IPS-20b (cell line): ENCODE measurements at regions not wholly inside any gene's neighbourhood (a gene's known extent, or its start where the extent isn't known, plus 50 kb on each side); places are given as distances from the start of the nearest gene placed in this dataset.
"Not testable (repeated sequence)": the region's sequence is repeated elsewhere in the genome, so short reads cannot be mapped to it uniquely, and the experiment has no call there.

Experiments used
- H3K27ac ChIP-seq: one replicate; pipeline ENCODE4 v1.5.1; 2013; ENCODE audit warnings: low read length
- H3K27me3 ChIP-seq: 2 replicates; pipeline ENCODE4 v1.6.1; 2013; ENCODE audit warnings: mild to moderate bottlenecking, low read length, inconsistent platforms; ENCODE audit not compliant: insufficient read depth
- H3K36me3 ChIP-seq: 2 replicates; pipeline ENCODE4 v1.6.1; 2013; ENCODE audit warnings: low read depth, mild to moderate bottlenecking, inconsistent platforms, low read length, moderate library complexity; ENCODE audit not compliant: insufficient read depth
- H3K4me1 ChIP-seq: 2 replicates; pipeline ENCODE4 v1.6.1; 2013; ENCODE audit warnings: mild to moderate bottlenecking, control low read depth, inconsistent platforms, low read length, moderate library complexity; ENCODE audit not compliant: insufficient read depth
- H3K4me3 ChIP-seq: 2 replicates; pipeline ENCODE4 v1.5.1; 2013; ENCODE audit warnings: mild to moderate bottlenecking, low read length, inconsistent platforms
- H3K9ac ChIP-seq: 2 replicates; pipeline ENCODE4 v1.6.1; 2013; ENCODE audit warnings: low read depth, mild to moderate bottlenecking, inconsistent platforms, low read length, moderate library complexity
- H3K9me3 ChIP-seq: 2 replicates; pipeline ENCODE4 v1.6.1; 2013; ENCODE audit warnings: mild to moderate bottlenecking, low read depth, low read length, inconsistent platforms; ENCODE audit not compliant: insufficient read depth

DNA sequence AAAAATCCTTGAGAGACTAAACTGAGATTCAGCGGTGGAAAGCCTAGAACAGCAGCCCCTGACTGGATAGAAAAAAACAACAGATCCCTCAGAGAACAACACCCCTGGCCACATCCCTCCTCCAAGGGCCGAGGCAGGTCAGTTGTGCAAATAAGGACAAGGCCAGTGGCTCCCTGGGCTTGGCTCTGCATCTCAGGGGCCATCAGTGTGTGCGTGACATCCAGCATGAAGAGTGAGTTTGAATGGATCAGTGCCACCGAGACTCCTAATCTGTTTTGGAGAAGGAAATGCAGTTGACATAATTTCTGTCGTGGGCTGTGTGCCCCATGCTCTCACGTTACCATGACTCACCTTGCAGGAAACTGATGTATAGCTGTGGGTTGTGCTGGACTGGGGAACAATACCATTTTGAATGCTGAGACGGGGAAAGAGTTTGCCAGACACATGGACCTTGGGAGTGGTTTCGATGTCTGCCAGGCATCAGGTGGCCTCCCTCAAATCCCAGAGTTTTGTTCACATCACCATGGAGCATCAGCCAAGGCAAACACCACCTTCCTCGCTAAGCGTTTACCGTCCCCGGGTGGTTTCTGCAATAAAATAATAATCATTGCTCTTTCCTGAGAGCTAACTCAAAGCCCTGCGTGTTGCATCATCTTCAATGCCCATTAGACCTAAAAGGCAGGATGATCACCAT lies 153.2 kb upstream of the FZD8 start:
- no peaks in the 10 kb centered on the region for H3K4me1 ChIP-seq
- H3K36me3 ChIP-seq: no peaks in the 10 kb centered on the region
- no peak overlapping the region for H3K4me3 ChIP-seq
- H3K27me3 ChIP-seq: no peaks in the 10 kb centered on the region
- no peak overlapping the region for H3K9ac ChIP-seq
- no peaks in the 10 kb centered on the region for H3K9me3 ChIP-seq
- no peak overlapping the region for H3K27ac ChIP-seq

DNA sequence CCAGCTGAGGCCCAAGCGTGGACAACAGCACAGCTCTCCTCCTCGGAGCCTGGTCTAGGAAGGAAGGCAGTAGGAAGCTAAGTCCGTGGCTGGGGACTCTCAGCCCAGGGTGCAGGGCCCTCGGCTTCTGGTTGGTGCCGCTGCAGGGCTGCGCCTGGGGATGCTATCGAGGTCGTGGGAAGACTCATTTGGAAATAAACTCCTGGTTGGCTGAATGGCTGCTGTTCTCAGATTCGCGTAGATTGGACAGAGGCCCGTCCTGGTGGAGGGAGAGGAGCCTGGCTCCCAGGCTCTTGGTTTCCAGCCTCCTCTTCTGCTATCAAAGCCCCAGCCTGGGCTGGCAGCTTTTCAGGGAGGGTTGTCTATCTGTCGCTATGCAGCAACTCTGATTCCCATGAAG lies 152.6 kb upstream of the FZD8 start:
- H3K27me3 ChIP-seq: no peaks in the 10 kb centered on the region
- H3K27ac ChIP-seq: no peak overlapping the region
- no peak overlapping the region for H3K9ac ChIP-seq
- H3K4me3 ChIP-seq: no peak overlapping the region
- no peaks in the 10 kb centered on the region for H3K36me3 ChIP-seq
- H3K4me1 ChIP-seq: no peaks in the 10 kb centered on the region
- no peaks in the 10 kb centered on the region for H3K9me3 ChIP-seq

DNA sequence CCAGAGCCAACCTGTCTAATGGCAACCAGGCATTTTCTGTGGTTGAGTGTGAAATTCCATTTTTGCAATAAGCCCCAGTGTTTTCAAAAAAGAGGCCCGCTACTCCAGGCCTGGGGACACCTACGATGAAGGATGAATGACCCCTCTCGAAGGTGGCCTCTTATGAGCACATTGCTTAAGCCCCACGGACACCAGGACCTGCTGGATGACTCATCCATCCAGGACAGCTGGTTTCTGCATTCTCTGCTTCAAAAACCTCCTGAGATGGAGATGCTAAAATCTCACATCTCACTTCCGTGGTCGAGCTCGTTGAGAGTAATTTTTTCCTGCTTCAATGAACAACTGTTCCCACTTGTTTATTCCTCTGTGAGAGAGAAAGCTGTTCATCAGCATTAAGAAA lies 150.2 kb upstream of the FZD8 start:
- Histone ChIP-seq H3K36me3 (no peaks in the 10 kb centered on the region), H3K27ac (no peak overlapping the region), H3K4me1 (no peaks in the 10 kb centered on the region), H3K9ac (no peak overlapping the region), H3K4me3 (no peak overlapping the region), H3K9me3 (peaks cover 12% of the 10 kb centered on the region), H3K27me3 (no peaks in the 10 kb centered on the region)

DNA sequence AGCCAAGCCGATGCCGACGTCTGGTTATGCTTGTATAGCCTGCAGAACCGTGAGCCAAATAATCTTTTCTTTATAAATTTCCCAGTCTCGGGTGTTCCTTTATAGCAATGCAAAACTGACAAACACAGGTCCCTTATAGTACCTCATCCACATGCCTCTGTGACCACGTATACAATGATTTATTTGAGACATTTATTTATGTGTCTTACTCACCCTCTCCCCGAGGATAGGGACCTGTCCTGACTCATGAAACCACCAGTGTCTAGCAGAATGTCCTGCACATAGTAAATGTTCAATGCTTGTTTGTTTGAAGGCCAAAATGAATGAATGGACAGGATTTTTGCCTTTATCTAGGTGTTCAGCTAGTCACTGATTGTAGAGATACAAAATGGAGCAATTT lies 147.9 kb upstream of the FZD8 start:
- Histone ChIP-seq H3K27ac (no peak overlapping the region), H3K4me1 (no peaks in the 10 kb centered on the region), H3K36me3 (no peaks in the 10 kb centered on the region), H3K4me3 (no peak overlapping the region), H3K9me3 (peaks cover 25% of the 10 kb centered on the region), H3K27me3 (no peaks in the 10 kb centered on the region), H3K9ac (no peak overlapping the region)

DNA sequence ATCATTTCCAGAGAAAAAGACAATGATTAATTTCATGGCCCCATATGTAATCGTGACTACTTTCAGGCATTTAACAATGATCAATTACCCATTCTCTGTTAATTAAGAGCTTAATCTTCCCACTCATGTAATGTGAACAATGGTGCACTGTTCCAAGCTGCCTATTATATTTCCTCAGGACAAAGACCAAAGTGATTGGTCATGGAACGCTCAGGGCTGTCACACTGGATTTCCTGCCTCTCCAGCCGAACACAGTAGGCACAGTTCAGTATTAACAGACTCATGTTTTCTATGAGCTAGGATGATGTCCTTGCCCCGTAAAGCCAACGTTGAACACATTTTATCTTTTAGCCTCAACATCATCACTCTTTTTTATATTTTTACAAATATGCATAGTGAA lies 142.7 kb upstream of the FZD8 start:
- Histone ChIP-seq H3K4me1 (peaks cover 8% of the 10 kb centered on the region), H3K9ac (no peak overlapping the region), H3K4me3 (no peak overlapping the region)

DNA sequence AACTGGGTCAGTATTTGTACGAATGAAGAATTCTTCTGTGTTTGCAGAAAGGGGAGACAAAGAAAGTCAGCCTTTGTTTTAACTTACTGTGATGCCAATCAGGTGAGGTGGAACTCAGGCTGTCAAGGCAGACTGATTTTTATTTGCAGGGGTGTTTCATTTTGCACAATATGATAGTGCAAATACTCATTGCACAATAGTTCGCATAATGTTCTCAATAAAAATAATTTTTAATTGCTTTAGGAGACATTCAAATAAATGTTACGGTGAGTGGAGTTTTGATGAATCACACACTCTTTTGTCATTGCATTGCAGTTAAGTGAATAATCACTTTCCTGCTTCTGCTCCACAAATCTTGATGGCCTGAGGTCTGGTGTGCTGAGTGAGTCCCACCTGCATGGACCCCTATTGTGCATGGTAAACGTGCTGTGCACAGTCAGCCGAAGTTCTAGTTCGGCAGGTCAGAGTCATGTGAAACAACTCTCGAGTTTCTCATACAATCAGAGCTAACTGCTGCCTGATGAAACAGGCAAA lies 141.3 kb upstream of the FZD8 start:
- no peak overlapping the region for H3K9ac ChIP-seq
- no peak overlapping the region for H3K4me3 ChIP-seq
- peaks cover 8% of the 10 kb centered on the region for H3K4me1 ChIP-seq
- H3K27ac ChIP-seq: no peak overlapping the region
- no peaks in the 10 kb centered on the region for H3K27me3 ChIP-seq
- H3K9me3 ChIP-seq: peaks cover 24% of the 10 kb centered on the region
- H3K36me3 ChIP-seq: no peaks in the 10 kb centered on the region

More for the DNA sequence above, 142.7 kb upstream of the FZD8 start:
- no peaks in the 10 kb centered on the region for H3K27me3 ChIP-seq
- peaks cover 25% of the 10 kb centered on the region for H3K9me3 ChIP-seq
- H3K27ac ChIP-seq: no peak overlapping the region
- H3K36me3 ChIP-seq: no peaks in the 10 kb centered on the region

DNA sequence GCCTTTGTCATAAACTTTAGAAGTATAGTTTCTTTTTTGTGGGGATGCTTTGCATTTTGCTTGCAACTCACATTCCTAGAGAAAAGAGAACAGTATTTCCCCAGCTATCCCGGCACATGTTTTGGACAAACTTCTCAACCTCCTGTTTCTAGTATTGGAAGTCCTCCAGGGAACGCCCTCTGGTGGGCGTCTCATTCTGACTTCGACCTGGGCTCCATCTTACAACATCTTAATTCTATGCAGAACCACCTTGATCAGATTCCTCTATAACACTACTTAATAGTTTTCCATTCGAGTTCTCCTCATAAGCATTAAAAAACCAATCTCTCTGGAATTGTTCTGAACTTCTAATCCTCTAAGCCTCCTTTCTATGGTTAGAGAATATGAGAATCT lies 139.5 kb upstream of the FZD8 start:
- Histone ChIP-seq H3K9me3 (peaks cover 7% of the 10 kb centered on the region; the same call in 1 of the 2 replicates), H3K36me3 (no peaks in the 10 kb centered on the region), H3K9ac (no peak overlapping the region), H3K27me3 (no peaks in the 10 kb centered on the region), H3K27ac (no peak overlapping the region), H3K4me3 (no peak overlapping the region), H3K4me1 (peaks cover 8% of the 10 kb centered on the region)

DNA sequence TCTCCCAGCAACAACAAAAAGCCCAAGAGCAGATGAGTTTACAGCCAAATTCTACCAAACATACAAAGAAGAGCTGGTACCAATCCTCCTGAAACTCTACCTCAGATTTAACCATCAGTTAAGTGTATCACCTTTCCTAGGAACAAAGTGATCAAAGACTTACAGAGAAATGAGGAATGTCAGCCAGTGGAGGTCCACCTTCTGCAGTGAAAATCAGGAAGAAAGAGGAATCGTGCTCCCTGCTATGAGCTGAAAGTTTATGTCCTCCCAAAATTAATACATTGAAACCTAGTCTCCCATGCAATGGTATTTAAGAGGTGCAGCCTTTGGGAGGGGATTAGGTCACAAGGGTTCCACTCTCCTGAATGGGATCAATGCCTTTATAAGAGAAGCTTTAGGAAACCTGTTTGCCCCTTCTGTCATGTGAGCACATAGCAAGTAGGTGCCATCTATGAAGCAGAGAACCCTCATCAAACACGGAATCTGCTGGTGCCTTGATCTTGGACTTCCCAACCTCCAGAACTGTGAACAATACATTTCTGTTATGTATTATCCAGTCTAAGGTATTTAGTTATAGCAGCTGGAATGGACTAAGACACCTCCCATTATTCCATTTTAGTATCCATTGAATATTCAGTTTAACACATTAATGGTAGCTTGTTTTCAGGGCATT lies 139.0 kb upstream of the FZD8 start:
- H3K4me3 ChIP-seq: no peak overlapping the region
- no peaks in the 10 kb centered on the region for H3K27me3 ChIP-seq
- no peak overlapping the region for H3K9ac ChIP-seq
- peaks cover 8% of the 10 kb centered on the region for H3K4me1 ChIP-seq
- H3K27ac ChIP-seq: no peak overlapping the region
- peaks cover 2% of the 10 kb centered on the region; the same call in 1 of the 2 replicates for H3K9me3 ChIP-seq
- H3K36me3 ChIP-seq: no peaks in the 10 kb centered on the region

DNA sequence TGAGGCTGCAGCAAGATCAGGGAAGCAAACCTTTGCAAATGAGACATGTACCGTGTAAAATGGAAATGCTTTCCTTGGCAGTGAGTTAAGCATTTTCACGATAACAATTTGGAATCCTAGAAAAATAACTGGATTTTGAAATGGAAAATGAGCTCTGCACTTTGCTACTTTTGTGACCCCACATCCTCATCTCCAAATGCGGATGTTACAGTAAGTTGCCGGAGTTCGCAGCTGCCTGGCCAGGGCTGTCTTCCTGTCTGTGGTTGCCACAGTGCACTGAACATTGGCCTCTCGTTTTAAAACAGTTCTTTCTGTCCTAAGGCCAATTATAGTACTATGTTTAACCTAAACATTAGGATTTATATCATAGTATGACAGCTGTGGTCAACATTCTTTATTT lies 136.2 kb upstream of the FZD8 start:
- H3K36me3 ChIP-seq: no peaks in the 10 kb centered on the region
- no peak overlapping the region for H3K27ac ChIP-seq
- no peaks in the 10 kb centered on the region for H3K27me3 ChIP-seq
- H3K9me3 ChIP-seq: no peaks in the 10 kb centered on the region
- no peak overlapping the region for H3K4me3 ChIP-seq
- H3K9ac ChIP-seq: no peak overlapping the region
- H3K4me1 ChIP-seq: no peaks in the 10 kb centered on the region

DNA sequence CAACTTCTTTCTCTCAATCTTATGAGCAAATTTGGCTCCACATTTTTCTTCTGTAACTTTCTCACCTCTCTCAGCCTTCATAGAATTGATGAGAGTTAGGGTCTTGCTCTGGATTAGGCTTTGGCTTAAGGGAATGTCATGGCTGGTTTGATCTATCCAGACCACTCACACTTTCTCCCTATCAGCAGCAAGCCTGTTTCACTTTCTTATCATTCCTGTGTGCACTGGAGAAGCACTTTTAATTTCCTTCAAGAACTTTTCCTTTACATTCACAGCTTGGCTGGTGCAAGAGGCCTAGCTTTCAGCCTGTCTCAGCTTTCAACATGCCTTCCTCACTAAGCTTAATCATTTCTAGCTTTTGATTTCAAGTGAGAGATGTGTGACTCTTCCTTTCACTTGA lies 134.5 kb upstream of the FZD8 start:
- not testable (repeated sequence) for H3K4me1 ChIP-seq, H3K27me3 ChIP-seq, H3K36me3 ChIP-seq, H3K27ac ChIP-seq, H3K9ac ChIP-seq, H3K9me3 ChIP-seq, H3K4me3 ChIP-seq

DNA sequence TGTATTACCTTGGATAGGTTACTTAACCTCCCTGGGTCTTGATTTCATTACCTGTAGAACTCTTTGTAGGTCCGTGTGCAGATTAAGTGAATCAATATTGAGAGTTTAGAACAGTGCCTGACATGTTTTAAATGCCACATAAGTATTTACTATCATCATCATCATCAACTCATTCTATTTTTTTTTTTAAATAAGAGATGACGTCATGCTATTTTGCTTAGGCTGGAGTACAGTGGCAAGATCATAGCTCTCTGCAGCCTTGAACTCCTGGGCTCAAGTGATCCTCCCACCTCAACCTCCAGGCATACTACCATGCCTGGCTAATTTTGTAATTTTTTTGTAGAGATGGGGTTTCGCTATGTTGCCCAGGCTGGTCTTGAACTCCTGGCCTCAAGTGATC lies 132.0 kb upstream of the FZD8 start:
- no peak overlapping the region for H3K9ac ChIP-seq
- no peak overlapping the region for H3K27ac ChIP-seq
- peaks cover 9% of the 10 kb centered on the region for H3K4me1 ChIP-seq
- no peaks in the 10 kb centered on the region for H3K9me3 ChIP-seq
- no peaks in the 10 kb centered on the region for H3K27me3 ChIP-seq
- H3K4me3 ChIP-seq: no peak overlapping the region
- no peaks in the 10 kb centered on the region for H3K36me3 ChIP-seq

DNA sequence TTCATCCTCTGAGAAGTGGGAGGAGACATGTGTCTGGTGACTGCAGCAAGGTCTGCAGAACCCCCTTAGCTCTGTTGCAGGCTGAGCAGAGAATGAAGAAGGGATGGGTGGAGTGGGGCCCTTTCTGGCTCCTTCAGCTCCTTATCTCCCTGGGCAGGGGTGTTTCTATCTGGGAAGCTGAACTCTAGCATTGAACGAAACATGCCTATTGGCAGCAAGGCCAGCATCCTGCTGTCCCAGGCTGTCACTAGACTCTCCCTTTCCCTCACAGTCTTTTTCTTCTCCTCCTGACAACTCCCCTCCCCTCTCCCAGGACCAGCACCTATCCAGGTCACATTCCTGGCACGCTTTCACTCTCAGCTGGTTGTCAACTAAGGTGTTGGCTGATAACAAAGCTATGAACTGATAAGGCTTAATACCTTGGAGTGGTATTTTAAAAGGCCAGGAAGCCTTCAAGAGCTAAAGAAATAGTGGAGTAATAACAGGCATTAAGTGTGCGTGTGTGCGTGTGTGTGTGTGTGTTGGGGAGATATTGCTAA lies 128.8 kb upstream of the FZD8 start:
- H3K9me3 ChIP-seq: no peaks in the 10 kb centered on the region
- H3K27me3 ChIP-seq: no peaks in the 10 kb centered on the region
- H3K4me3 ChIP-seq: no peak overlapping the region
- H3K36me3 ChIP-seq: no peaks in the 10 kb centered on the region
- peaks cover 9% of the 10 kb centered on the region for H3K4me1 ChIP-seq
- no peak overlapping the region for H3K9ac ChIP-seq
- H3K27ac ChIP-seq: no peak overlapping the region
